Neural cell (in vitro differentiated cells): ENCODE measurements at regions not wholly inside any gene's neighbourhood (a gene's known extent, or its start where the extent isn't known, plus 50 kb on each side); places are given as distances from the start of the nearest gene placed in this dataset.

Source experiments
- H2AFZ ChIP-seq: fragments of 200-600, 300-800 bp; sonication (generic), shearing (Covaris generic); 2 replicates; pipeline ENCODE4 v1.6.0; 2014; ENCODE audit warnings: low read depth, mild to moderate bottlenecking, antibody characterized with exemption, low read length, moderate library complexity
- H3F3A ChIP-seq: fragments of 200-600 bp; shearing (Covaris generic); 2 replicates; pipeline ENCODE4 v1.6.1; 2016; ENCODE audit warnings: mild to moderate bottlenecking, moderate library complexity, mixed read lengths, antibody characterized with exemption, low read length; ENCODE audit not compliant: insufficient read depth, poor library complexity, severe bottlenecking
- H3K27ac ChIP-seq: fragments of 200-600, 300-800 bp; sonication (generic), shearing (Covaris generic); 2 replicates; pipeline ENCODE4 v1.5.1; 2014; ENCODE audit warnings: mild to moderate bottlenecking, low read length, moderate library complexity
- H3K27me3 ChIP-seq: fragments of 300-800, 200-600 bp; sonication (generic), shearing (Covaris generic); 2 replicates; pipeline ENCODE4 v1.6.0; 2014; ENCODE audit warnings: mild to moderate bottlenecking, low read depth, low read length, moderate library complexity; ENCODE audit not compliant: insufficient read depth
- H3K36me3 ChIP-seq: fragments of 300-800, 200-600 bp; sonication (generic), shearing (Covaris generic); 2 replicates; pipeline ENCODE4 v1.5.1; 2014; ENCODE audit warnings: mild to moderate bottlenecking, antibody characterized with exemption, low read length, moderate library complexity; ENCODE audit not compliant: insufficient read depth
- H3K4me2 ChIP-seq: fragments of 300-800, 200-600 bp; sonication (generic), shearing (Covaris generic); 2 replicates; pipeline ENCODE4 v1.6.0; 2014; ENCODE audit warnings: mild to moderate bottlenecking, low read length
- H3K4me3 ChIP-seq: fragments of 300-800, 200-600 bp; sonication (generic), shearing (Covaris generic); 2 replicates; pipeline ENCODE4 v1.5.1; 2014; ENCODE audit warnings: mild to moderate bottlenecking, low read length, moderate library complexity
- H3K79me2 ChIP-seq: fragments of 200-600 bp; shearing (Covaris generic); replicated peaks from 2 replicates; pipeline ENCODE4 v1.6.0; 2014; ENCODE audit warnings: mild to moderate bottlenecking, low read length, moderate library complexity; ENCODE audit not compliant: insufficient read depth
- H3K9ac ChIP-seq: fragments of 300-800, 200-600 bp; sonication (generic), shearing (Covaris generic); 2 replicates; pipeline ENCODE4 v1.6.1; 2016; ENCODE audit warnings: mild to moderate bottlenecking, low read length, mixed read lengths
- H3K9me2 ChIP-seq: fragments of 200-600 bp; shearing (Covaris generic); 2 replicates; pipeline ENCODE4 v1.6.1; 2016; ENCODE audit warnings: mild to moderate bottlenecking, low read length, mixed read lengths; ENCODE audit not compliant: insufficient read depth
- H3K9me3 ChIP-seq: fragments of 200-600, 300-800 bp; sonication (generic), shearing (Covaris generic); 2 replicates; pipeline ENCODE4 v1.6.1; 2016; ENCODE audit warnings: mild to moderate bottlenecking, mixed run types, low read length, moderate library complexity, mixed read lengths
- H4K20me1 ChIP-seq: fragments of 200-600 bp; shearing (Covaris generic); 2 replicates; pipeline ENCODE4 v1.6.1; 2016; ENCODE audit warnings: mild to moderate bottlenecking, mixed run types; ENCODE audit not compliant: insufficient read depth
- EP300 ChIP-seq: fragments of 450-650 bp; conservative IDR thresholded peaks from 2 replicates; pipeline ENCODE4 v1.6.1; 2014; ENCODE audit warnings: antibody characterized with exemption, mild to moderate bottlenecking, moderate library complexity; ENCODE audit not compliant: poor library complexity, severe bottlenecking
- EZH2 ChIP-seq: fragments of 200-600, 300-800 bp; shearing (Covaris generic), sonication (generic); IDR thresholded peaks from 2 replicates; pipeline ENCODE4 v1.6.1; 2014; ENCODE audit warnings: antibody characterized with exemption, low read length, borderline replicate concordance, mild to moderate bottlenecking; ENCODE audit not compliant: insufficient read depth, poor library complexity, severe bottlenecking
- MXI1 ChIP-seq: fragments of 450-650 bp; conservative IDR thresholded peaks from 2 replicates; pipeline ENCODE4 v1.6.1; 2014; ENCODE audit warnings: antibody characterized with exemption, mild to moderate bottlenecking; ENCODE audit not compliant: poor library complexity, severe bottlenecking
- POLR2AphosphoS5 ChIP-seq: IDR thresholded peaks from 2 replicates; pipeline ENCODE4 v1.6.1; 2012
- RAD21 ChIP-seq: fragments of 450-650 bp; conservative IDR thresholded peaks from 2 replicates; pipeline ENCODE4 v1.6.1; 2014; ENCODE audit warnings: antibody characterized with exemption, mild to moderate bottlenecking, moderate library complexity
- SMC3 ChIP-seq: fragments of 450-650 bp; conservative IDR thresholded peaks from 2 replicates; pipeline ENCODE4 v1.6.1; 2014; ENCODE audit warnings: antibody characterized with exemption, mild to moderate bottlenecking, moderate library complexity; ENCODE audit not compliant: poor library complexity
- TAF1 ChIP-seq: IDR thresholded peaks from 2 replicates; pipeline ENCODE4 v1.6.1; 2012; ENCODE audit warnings: low read depth
- TF ChIP-seq, protein P1 (sequence below): IDR thresholded peaks from 2 replicates; pipeline ENCODE4 v1.6.1; 2012; ENCODE audit warnings: borderline replicate concordance
- TF ChIP-seq, protein P2 (sequence below): fragments of 450-650 bp; IDR thresholded peaks from 2 replicates; pipeline ENCODE4 v1.5.1; 2014; ENCODE audit warnings: antibody characterized with exemption, mild to moderate bottlenecking, moderate library complexity; ENCODE audit not compliant: poor library complexity, severe bottlenecking

DNA sequence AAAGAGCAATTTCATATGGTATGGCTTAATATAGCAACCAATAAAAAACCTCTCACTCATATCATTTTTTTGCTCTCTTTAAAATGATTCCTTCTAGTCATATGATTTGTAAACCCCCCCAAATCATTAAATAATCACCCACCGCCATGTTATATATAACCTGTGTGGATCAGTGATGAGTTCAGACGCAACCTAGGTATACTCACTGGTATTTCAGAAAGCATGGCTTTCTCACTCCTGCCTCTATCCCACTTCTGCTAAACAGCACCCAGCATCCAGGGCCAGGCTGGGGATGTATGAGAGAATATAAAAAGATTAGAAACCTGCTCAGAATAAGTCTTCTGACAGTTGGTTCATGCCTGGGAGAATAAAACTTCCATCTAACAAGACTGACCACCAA is 172.3 kb upstream of the PRICKLE2 start:
- Histone ChIP-seq H3K27me3 (no peaks in the 10 kb centered on the region), H3K9me3 (no peaks in the 10 kb centered on the region), H3K4me3 (peak overlapping the region; percentile 38), H2AFZ (peak overlapping the region; percentile 35), H3K27ac (peak overlapping the region; percentile 87), H3F3A (no peaks in the 10 kb centered on the region), H3K4me2 (no peak overlapping the region), H3K9me2 (no peaks in the 10 kb centered on the region), H4K20me1 (no peaks in the 10 kb centered on the region), H3K9ac (peak overlapping the region; percentile 54), H3K79me2 (no peaks in the 10 kb centered on the region), H3K36me3 (no peaks in the 10 kb centered on the region)
- TF ChIP-seq MXI1 (no peak), POLR2AphosphoS5 (peak; percentile 16), EP300 (no peak), EZH2 (no peak), SMC3 (no peak), TAF1 (no peak), RAD21 (peak; percentile 11)
- TF ChIP-seq, protein P1, sequence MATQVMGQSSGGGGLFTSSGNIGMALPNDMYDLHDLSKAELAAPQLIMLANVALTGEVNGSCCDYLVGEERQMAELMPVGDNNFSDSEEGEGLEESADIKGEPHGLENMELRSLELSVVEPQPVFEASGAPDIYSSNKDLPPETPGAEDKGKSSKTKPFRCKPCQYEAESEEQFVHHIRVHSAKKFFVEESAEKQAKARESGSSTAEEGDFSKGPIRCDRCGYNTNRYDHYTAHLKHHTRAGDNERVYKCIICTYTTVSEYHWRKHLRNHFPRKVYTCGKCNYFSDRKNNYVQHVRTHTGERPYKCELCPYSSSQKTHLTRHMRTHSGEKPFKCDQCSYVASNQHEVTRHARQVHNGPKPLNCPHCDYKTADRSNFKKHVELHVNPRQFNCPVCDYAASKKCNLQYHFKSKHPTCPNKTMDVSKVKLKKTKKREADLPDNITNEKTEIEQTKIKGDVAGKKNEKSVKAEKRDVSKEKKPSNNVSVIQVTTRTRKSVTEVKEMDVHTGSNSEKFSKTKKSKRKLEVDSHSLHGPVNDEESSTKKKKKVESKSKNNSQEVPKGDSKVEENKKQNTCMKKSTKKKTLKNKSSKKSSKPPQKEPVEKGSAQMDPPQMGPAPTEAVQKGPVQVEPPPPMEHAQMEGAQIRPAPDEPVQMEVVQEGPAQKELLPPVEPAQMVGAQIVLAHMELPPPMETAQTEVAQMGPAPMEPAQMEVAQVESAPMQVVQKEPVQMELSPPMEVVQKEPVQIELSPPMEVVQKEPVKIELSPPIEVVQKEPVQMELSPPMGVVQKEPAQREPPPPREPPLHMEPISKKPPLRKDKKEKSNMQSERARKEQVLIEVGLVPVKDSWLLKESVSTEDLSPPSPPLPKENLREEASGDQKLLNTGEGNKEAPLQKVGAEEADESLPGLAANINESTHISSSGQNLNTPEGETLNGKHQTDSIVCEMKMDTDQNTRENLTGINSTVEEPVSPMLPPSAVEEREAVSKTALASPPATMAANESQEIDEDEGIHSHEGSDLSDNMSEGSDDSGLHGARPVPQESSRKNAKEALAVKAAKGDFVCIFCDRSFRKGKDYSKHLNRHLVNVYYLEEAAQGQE, result no peak
- TF ChIP-seq, protein P2, sequence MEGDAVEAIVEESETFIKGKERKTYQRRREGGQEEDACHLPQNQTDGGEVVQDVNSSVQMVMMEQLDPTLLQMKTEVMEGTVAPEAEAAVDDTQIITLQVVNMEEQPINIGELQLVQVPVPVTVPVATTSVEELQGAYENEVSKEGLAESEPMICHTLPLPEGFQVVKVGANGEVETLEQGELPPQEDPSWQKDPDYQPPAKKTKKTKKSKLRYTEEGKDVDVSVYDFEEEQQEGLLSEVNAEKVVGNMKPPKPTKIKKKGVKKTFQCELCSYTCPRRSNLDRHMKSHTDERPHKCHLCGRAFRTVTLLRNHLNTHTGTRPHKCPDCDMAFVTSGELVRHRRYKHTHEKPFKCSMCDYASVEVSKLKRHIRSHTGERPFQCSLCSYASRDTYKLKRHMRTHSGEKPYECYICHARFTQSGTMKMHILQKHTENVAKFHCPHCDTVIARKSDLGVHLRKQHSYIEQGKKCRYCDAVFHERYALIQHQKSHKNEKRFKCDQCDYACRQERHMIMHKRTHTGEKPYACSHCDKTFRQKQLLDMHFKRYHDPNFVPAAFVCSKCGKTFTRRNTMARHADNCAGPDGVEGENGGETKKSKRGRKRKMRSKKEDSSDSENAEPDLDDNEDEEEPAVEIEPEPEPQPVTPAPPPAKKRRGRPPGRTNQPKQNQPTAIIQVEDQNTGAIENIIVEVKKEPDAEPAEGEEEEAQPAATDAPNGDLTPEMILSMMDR, result no peak

DNA sequence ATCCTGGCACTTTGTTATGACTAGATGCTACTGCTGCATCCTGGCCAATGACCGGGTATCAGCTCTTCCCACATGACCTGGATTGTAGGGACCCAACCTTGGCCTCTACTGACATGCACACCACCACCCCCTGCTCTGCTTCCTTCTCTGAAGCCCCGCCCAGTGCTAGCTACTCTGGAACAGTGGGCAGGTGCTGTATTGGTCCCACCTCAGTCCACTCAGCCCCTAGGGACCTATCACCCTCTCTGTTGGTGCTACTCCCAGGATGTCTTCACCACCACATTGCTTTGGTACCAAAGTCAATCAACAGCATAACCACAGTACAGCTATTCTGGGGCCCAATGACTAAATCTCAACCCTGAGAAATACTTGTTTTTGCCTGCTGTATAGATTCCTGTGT is 170.2 kb upstream of the PRICKLE2 start:
- no peaks in the 10 kb centered on the region for H3K9me2 ChIP-seq
- no peaks in the 10 kb centered on the region for H3K79me2 ChIP-seq
- no peak overlapping the region for H3K27ac ChIP-seq
- no peak overlapping the region for H3K9ac ChIP-seq
- no peaks in the 10 kb centered on the region for H4K20me1 ChIP-seq
- H3F3A ChIP-seq, result no peaks in the 10 kb centered on the region
- no peak overlapping the region for H3K4me2 ChIP-seq
- TF ChIP-seq EZH2, result no peak
- no peak overlapping the region for H3K4me3 ChIP-seq
- H2AFZ ChIP-seq, result no peak overlapping the region
- no peaks in the 10 kb centered on the region for H3K36me3 ChIP-seq
- no peaks in the 10 kb centered on the region for H3K9me3 ChIP-seq
- no peaks in the 10 kb centered on the region for H3K27me3 ChIP-seq

DNA sequence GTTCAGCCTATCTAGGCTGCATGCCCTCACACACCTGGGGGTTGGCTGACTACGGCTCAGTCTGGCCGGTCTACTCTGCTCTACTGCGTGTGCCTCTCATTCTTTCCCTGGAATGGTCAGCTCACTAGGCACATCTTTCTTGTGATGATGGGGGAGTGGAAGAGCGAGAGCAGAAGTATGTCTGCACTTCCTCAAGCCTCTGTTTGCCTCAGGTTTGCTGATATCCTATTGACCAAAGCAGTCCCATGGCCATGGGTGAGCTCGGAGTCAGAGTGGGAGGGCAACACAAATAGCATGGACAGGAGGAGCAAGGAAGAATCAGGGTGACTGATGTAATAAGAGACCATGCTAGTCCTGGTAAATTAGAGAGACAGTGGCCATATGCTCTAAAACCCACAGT is 167.9 kb upstream of the PRICKLE2 start:
- H3K9ac ChIP-seq, result no peak overlapping the region
- no peaks in the 10 kb centered on the region for H3K36me3 ChIP-seq
- H3K79me2 ChIP-seq, result no peaks in the 10 kb centered on the region
- no peaks in the 10 kb centered on the region for H3K9me3 ChIP-seq
- H3K9me2 ChIP-seq, result no peaks in the 10 kb centered on the region
- no peaks in the 10 kb centered on the region for H4K20me1 ChIP-seq
- no peak overlapping the region for H2AFZ ChIP-seq
- H3K27me3 ChIP-seq, result no peaks in the 10 kb centered on the region
- H3F3A ChIP-seq, result no peaks in the 10 kb centered on the region
- H3K4me2 ChIP-seq, result no peak overlapping the region
- no peak overlapping the region for H3K4me3 ChIP-seq
- H3K27ac ChIP-seq, result no peak overlapping the region
- TF ChIP-seq TAF1, result no peak
- TF ChIP-seq, protein P2, result no peak
- TF ChIP-seq SMC3, result no peak
- TF ChIP-seq MXI1, result no peak
- no peak for TF ChIP-seq RAD21
- TF ChIP-seq POLR2AphosphoS5, result no peak
- TF ChIP-seq, protein P1, result no peak
- no peak for TF ChIP-seq EZH2
- no peak for TF ChIP-seq EP300
